Activated CD4-positive, alpha-beta T cell treated with anti-CD3 and anti-CD28 coated beads, Interleukin-2, Interleukin-4, amounts not matched to agents 100 ng/mL and 50 ng/mL, durations not matched to agents 16 hours and 8 hours (primary cell): ENCODE measurements at regions not wholly inside any gene's neighbourhood (a gene's known extent, or its start where the extent isn't known, plus 50 kb on each side); places are given as distances from the start of the nearest gene placed in this dataset.

Source experiments
- DNase-seq: peaks from one replicate; pipeline ENCODE4 v3.0.0-alpha.2; 2020; ENCODE audit warnings: low spot score

DNA sequence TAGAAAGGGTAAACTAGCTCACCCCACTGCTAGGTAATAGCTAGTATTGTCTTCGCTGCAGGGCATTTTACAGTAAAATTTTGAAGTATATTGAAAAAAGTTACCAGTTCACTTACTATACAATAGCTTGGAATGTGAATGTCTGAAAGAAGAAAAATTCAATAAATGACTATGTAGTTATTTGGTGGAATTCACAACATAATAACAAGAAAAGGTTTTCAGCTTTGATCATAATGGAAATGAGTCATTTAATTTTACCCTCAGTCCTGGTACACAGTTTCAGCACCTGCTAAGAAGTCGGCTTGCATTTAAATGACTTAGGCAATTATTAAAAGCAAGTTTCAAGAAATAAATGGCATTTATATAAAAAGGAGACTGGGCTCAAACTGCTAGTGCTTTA, 90.4 kb downstream of the NUP35 start:
- peak; percentile 54 for DNase-seq

DNA sequence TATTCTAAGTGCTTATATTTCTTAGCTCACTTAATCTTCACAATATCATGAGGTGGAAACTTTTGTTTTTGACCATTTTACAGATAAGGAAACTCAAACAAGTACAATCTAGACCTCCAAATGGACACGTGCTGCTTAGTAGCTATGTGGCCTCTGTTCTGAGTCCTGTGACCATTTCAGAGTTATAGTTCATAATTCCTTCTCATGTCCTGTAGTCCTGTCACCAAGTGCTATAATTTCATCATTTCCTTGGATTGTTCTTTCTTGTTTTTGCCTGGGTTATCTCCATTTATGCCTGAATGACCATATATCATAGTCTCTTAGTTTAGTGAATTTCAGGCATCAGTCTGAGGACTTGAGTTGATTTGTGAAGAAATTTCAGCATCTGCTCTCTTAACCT, 91.7 kb downstream of the NUP35 start:
- no peak for DNase-seq

DNA sequence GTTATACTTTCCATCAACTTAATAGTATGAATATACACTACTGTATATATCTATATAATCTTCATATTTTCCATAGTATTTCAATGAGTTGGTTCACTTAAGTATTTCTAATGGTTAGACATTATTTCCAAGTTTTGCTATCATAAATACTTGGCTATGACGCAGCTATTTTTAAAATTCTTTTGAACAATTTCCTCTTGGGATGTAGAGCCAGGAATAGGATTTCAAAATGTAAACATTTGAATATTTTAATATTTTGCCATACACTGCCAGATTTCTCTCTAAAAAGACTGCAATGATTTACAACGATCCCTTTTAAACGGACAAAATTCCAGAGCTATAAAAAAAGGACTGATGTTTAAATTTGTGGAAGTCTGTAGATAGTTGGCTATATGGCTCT, 95.6 kb downstream of the NUP35 start:
- no peak for DNase-seq

DNA sequence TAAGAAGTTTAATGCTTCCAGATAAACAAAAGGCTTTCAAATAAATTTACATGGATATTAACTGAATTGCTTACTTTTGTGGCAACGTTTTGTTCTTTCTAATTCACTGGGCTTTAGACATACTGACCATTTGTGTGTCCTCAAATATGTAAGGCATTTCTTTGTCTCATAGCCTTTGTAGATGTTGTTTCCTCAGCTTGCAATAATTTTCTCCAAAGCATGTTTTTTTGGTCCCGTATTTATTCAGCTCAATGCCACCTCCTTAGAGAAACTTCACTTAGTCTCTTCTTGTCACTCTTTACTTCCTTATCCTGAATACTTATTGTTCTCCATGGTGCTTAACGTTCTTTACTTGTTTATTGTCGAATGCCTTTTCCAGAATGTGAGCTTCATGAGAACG, 98.5 kb downstream of the NUP35 start:
- DNase-seq: no peak

DNA sequence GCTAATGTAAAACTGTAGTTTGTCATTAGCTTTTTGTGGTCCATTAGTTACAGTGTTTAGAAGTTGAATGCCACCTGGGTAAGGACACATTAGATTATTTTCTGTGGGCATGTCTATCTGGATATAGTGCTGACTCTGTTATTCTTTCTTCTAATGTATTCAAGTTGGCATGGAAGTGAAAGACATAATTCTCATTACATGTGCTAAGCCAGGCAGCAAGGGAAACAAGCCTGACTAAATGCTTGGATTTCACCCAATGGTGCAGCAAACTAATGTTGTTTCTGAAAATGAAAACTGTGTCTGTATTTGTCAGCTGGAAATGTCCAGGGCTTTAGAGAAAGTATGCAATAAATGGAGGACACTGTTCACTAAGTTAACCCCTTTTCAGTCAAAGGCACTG, 100.7 kb downstream of the NUP35 start:
- DNase-seq: no peak

DNA sequence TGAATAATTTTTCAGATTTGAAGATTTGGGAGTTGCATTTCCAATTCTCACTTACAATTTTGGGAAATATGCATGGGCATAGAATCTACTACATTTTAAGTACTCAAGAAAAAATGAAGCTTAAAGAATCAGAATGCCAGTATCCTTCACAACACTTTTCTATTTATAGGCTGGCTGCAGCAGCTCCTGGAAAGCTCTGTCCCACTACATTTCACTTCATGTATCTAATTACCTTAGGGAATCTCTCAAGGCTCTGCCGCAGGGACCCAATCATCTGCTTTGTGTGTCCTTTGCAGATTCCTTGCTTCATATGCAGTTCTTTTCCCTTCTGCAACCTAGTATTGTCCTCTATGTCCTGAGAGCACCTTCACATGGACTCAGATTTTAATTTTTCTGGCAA, 102.9 kb downstream of the NUP35 start:
- no peak for DNase-seq

DNA sequence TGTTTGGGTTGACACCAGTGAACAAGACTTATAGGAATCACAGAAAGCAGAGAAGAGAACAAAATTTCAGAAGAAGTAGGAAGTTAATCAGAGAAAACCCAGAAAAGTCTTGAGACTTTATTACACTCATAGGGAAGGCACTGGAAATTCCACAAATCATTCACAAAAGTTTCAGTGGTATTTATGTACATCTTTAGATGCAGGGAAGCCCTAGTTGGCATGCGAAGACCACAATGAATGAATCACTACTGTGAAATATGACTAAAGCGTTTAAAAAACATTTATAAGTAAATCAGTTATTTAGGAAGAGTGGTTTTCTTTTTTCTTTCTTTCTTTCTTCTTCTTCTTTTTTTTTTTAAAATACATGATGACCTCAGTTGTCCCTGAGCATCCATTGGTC, 105.1 kb downstream of the NUP35 start:
- DNase-seq: peak; percentile 39

DNA sequence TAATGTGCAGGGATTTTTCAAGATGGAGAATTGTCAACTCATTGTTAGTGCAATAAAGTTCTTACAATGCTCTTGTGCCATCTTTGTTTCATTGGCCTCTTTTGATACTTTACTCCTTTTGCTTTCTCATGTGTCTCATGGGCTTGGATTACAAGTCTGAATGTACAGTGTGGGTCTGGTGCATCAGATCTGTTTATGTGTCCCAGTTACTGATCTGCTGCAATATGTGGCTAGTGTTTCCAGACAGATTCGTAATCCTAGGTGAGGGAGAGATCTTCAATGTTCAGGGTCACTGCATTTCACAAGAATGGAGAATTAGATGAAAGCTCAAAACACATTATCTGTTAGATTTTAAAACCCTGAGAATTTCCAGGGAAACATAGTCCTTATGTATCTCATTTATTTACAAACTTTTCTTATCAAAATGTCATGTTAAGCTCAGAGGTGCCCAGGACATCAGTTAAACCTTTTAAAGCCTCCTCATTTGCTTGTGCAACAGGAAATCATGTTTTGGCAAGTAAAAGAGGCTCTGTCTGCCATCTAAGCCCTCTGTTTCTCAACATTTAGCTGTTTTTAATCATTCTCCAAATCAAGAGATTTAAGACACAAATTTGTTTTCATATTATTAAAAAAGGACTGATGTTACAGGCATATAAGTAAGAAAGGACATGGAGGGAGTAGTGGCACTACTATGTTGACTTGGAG, 108.1 kb downstream of the NUP35 start:
- DNase-seq: no peak

DNA sequence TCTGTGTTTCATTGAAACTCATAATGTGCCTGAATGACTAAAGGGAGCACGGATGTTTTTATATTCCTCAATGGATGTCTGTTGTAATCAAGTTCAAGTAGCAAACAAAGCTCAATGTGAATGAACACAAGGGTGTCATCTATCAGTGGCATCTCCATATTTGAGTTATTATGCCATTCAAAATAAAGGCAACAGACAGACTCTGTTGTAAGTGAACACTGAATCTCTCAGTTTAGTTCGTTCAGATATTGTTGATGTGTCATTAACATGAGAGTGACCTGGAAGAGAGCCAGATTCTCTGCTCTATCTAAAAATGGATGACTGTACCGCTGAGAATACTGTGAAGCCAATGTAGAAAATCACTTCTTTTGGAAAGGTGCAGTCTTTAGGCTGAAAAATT, 118.7 kb downstream of the NUP35 start:
- DNase-seq: no peak

DNA sequence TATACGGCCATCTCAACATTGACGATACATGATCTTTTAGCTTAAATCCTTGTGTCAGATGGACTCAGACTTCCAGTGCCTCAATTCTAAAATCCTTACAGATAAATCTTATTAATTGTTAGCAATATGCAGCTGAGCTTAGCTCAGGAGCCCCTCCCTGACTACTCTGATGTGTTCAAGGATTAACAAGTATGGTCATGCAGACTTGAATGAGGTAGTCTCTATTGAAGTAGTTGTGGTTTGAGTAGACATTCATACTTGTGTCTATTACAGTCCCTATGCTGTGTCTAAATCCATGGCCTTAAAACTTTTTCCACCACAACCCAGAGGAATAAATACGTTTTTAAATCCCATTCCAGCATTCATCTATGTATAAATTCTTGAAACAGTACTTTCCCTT, 119.5 kb downstream of the NUP35 start:
- DNase-seq: no peak

DNA sequence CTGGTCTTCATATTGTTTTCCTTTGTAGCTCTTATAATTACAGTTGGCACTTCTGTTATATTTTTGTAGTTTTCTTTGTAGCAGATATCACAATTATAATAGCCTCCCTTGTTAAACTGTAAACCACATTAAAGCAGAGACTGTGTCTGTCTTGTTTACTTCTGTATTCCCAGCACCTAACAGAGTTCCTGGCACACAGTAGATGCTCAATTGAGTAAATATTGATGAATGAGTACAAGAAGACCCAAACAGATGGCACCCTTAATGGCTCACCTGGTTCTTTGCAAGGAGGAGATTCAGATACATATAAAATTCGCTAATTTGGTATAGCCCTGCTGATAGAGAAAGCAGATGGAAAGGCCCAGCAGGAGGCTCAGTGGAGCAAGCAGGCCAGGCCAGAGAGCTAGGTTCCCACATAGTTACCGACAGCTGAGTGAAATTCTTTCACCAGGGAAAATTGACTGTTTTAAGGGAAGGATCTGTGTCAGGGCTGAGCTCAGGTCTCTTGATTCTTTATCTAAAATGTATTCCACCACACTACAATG, 120.1 kb downstream of the NUP35 start:
- no peak for DNase-seq

DNA sequence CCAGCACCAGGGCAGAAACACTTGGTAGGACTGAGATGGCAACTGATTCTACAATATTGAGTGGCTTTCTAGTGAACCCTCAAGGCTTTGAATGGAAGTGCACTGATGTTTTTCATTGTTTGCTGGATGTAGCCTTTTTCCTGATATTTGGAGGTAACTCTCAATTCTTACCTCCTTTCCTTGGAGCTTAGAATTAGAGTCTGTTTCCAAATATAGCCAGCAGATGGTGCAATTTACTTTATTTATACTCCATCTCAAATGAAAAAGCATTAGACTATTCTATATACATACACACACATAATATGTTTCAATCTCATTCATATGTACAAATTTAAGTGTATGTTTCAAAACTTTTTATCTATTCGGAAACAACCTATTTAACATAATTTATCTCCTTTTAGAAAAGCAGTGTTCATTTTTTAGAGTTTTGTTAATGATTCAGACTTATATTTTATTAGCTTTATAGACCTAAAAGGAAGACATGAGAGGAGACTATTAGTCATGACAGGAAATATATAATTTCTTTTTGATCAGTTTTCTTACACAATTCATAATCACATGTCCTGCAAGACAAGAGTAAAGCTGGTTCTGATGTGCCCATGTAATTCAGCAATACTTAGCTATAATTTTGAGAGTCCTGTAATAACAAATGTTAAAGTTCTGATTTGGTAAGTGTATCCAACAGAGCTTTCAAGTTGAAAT, 124.8 kb downstream of the NUP35 start:
- DNase-seq: peak; percentile 8

DNA sequence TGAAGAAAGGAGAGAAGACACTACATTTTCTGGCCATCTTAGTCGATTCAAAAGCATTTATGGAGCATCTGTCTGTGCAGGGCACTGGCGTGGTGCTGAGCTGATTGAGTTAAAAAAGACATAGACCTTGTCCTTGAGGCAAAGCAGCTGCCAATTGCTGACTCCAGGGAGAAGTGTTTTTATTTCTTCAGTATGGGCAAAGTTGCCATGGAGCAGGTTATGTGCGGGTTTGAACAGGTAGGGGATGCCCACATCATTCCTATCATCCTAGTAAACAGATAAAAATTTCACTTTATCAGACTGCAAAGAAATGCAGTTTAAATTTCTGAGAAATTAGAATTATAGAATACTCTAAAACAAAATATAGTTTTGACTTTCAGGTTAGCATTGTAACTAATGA, 125.8 kb downstream of the NUP35 start:
- no peak for DNase-seq

DNA sequence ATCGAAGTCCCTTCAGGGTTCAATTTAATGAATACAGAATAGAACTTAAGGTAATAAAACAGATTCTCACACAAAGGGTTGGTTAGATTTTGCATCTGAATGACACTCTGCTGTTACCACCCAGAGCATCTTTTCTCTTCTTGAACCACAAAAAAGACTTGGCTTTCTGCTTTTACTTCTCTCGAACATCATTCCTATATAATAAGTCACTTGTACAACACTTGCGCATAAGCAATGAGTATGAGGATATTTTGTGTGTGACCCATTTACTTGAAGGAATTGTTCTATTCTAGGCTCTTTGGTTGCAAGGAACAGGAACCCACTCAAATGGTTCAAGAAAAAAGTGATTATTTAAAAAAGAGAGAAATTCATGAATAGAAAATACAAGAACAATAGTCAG, 126.2 kb downstream of the NUP35 start:
- DNase-seq: no peak

DNA sequence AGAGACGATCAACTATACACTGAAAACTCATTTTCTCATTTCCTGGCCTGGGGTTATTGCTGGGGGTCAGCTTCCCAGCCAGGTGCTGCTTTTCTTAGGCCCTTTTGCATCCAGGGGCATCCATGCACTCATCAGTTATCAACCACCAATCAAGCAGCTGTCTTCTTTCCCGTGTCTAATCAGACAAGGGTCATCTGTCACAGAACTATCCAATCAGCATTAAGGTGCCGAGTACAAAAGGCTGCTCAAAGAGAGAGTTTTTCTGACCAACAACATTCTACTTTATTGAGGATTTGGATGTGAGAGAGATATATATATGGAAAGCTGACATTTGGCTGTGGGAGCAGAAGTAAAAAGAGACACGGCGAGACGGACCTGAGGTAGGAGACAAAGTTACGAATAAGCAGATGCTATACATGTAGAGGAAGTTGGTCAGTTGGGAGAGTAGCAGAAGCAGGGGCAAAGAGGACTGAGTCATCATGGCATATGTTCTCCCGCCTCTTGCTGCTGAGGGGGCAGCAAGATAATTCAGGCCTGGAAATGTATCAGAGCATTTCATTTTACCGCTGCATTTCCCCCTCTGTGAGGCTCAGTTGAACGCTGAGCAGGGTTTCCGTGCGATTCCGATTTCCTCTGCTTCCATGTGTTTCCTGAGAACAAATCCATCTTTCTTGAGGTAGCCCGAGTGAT, 129.3 kb downstream of the NUP35 start:
- DNase-seq: no peak

DNA sequence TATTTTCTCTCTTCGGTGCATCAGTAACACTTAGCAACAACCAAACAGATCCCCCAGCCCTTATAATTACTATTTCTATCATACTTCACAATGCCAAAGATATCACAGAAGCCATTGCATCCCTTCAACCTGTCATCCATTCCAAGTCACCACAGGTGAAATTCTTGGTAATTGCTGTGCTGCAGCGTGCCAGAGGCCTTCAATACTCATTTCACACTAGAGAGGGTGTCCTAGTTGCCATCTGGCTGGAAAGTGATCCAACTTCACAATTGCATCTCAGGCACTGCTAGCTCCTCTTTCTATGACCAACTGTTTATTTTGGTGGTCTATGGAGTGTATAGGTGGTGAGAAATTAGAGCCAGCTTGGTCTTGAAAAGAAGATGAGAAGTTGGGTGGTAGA, 131.2 kb downstream of the NUP35 start:
- no peak for DNase-seq

DNA sequence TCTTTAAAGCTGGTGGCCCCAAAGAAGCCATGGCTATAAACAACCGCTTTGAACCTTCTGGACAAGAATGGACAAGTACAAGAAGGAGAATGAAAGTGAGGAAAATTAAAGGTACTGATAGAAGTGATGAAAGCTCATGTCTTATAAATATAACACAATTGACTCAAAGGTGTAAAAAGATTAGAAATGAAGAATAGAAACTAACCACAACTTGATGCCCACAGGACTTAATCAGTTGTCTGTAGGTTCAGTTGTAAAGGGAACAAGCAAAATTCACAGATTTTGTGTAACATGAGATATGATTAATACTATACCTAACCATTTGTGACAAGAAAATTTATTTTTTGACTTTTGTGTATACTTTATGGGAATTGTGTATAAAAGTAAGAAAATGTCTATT, 135.7 kb downstream of the NUP35 start:
- no peak for DNase-seq

DNA sequence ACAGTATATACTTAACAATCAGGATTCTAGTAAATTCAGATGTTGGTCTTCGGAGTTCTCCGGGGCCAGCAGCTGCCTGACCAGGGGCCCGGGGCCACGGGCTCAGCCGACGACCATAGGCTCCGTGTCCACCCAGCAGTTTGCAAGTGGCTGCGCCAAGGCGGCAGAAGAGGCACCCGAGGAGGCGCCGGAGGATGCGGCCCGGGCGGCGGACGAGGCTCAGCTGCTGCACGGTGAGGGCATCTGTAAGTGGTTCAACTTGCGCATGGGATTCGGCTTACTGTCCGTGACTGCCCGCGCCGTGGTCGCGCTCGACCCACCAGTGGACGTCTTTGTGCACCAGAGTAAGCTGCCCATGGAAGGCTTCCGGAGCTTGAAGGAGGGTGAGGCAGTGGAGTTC, 136.3 kb downstream of the NUP35 start:
- no peak for DNase-seq

DNA sequence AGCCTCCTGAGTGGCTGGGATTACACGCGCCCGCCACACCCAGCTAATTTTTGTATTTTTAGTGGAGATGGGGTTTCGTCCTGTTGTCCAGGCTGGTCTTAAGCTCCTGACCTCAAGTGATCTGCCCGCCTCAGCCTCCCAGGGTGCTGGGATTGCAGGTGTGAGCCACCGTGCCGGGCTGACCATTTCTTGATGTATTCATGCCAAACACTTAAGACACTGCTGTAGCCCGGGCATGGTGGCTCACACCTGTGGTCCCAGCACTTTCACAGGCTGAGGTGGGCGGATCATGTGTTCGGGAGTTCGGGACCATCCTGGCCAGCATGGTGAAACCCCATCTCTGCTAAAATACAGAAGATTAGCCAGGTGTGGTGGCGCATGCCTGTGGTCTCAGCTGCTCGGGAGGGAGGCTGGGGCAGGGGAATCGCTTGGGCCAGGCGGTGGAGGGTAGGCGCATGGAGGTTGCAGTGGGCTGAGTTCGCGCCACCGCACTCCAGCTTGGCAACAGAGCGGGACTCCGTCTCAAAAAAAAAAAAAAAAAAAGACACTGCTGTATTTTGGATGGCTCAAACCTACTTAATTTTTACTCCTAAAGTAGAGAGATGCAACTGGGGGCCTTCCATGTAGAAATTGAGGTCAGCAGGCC, 140.8 kb downstream of the NUP35 start:
- no peak for DNase-seq

DNA sequence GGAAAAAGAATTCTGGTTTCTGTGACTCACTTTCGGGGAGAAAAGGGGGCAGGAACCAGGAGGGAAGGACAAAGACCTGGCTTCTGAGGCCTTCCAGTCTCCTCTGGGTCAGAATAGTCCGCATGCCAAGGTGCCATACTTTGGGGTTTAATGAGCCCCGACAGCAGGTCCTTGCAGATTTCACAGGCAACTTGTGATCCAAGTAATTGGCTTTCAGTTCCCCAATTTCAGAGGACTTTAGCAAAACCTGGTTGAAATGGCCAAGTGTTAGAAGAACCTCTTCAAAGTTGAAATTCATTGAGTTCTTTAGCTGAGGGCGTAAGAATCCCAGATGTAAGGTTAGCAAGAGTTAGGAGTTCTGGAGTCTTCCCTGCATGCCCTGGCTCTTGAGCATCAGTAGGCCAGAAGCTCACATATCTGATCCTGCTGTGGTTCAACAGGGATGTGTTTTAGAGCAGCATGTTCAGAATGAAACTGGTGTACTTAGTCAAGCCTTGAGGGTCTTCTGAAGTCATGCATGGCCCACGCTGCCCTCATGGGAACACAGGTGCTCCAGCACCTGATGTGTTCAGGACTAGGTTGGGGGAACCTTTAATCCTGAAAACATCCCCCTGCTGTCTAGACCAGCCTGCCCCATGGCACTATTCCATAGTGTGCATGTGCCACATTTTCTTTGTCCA, 143.0 kb downstream of the NUP35 start:
- no peak for DNase-seq

DNA sequence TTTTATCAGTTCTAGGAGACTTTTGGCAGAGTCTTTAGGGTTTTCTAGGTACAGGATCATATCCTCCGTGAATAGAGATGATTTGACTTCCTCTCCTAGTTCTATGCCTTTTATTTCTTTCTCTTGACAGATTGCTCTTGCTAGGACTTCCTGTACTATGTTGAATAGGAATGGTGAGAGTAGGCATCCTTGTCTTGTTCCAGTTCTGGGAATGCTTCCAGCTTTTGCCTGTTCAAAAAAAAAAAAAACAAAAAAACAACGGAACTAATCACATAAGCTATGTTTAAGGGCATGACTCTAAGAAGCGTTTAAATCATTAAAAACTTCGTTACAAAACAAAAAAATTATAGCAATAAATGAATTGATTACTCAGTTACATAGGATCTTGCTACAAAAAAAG, 145.7 kb downstream of the NUP35 start:
- DNase-seq: no peak

DNA sequence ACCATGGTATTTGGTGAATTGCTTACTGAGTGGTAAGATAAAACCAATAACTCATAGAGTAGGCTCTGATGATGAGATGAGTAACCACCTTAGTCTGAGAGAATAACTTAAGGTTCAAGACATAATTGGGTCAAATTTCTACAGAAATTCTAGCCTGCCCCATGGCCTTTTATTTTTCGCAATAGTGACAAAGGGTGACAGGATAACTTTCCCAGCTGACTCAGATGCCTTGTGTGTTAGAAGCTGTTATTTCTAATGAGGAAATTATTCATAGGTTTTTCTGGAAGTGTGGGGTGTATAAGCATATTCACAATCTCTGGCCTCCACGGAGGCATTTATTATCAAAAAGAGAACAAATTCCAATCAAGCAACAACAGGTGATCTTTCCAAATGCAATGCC, 159.0 kb downstream of the NUP35 start:
- DNase-seq: no peak
